Omental fat pad (tissue), 3 donors: ENCODE measurements at regions not wholly inside any gene's neighbourhood (a gene's known extent, or its start where the extent isn't known, plus 50 kb on each side); places are given as distances from the start of the nearest gene placed in this dataset.

Source experiments
- ATAC-seq: fragments of 150-250 bp; one replicate; pipeline ENCODE4 v1.9.1; 2016; ENCODE audit warnings: mild to moderate bottlenecking, moderate library complexity; ENCODE audit not compliant: low FRiP score
- DNase-seq: peaks from one replicate; pipeline ENCODE4 v3.0.0-alpha.2; 2019; ENCODE audit warnings: low spot score
- TF ChIP-seq, protein P1 (sequence below), 3 donors: fragments of 450-650 bp; IDR thresholded peaks; one replicate each; pipeline ENCODE4 v1.5.1; 2016 to 2017; ENCODE audit warnings: antibody characterized with exemption in 3 of 3, mild to moderate bottlenecking in 3 of 3, moderate library complexity in 2 of 3

DNA sequence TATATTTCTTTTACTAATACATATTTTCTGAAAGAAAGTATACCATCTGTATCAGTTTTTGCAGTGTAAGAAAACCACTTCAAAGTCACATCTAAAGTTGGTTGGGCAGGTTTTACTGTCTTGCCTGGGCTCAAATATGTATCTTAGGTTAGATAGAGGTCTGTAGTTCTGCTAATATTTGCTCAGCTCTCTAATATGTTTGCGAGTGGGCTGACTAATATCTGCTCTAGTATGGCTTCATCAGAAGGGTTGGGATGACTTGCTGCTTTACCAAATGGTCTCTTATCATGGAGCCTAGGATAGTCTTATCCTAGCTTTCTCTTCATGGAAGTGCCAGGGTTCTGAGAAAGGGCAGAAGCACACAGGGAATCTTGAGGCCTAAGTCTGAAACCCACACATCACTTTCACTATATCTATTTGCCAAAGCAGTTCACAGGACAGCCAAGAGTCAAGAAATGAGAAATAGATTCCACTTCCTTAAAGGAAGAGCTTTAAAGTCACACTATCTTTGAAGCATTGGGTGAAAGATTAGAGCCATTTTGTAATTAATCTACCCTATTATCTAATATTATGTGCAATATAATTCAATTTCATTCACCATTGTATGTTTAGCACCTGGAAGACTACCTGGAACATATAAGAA lies 610.0 kb downstream of the KCNJ3 start:
- ATAC-seq (no peak), DNase-seq (no peak)
- TF ChIP-seq, protein P1, sequence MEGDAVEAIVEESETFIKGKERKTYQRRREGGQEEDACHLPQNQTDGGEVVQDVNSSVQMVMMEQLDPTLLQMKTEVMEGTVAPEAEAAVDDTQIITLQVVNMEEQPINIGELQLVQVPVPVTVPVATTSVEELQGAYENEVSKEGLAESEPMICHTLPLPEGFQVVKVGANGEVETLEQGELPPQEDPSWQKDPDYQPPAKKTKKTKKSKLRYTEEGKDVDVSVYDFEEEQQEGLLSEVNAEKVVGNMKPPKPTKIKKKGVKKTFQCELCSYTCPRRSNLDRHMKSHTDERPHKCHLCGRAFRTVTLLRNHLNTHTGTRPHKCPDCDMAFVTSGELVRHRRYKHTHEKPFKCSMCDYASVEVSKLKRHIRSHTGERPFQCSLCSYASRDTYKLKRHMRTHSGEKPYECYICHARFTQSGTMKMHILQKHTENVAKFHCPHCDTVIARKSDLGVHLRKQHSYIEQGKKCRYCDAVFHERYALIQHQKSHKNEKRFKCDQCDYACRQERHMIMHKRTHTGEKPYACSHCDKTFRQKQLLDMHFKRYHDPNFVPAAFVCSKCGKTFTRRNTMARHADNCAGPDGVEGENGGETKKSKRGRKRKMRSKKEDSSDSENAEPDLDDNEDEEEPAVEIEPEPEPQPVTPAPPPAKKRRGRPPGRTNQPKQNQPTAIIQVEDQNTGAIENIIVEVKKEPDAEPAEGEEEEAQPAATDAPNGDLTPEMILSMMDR (IDR thresholded peaks at IDR 0.05), result no peak

GRCh38 chr2:155301221-155301620 lies 602.7 kb downstream of the KCNJ3 start:
- TF ChIP-seq, protein P1 (IDR thresholded peaks at IDR 0.05), result no peak

GRCh38 chr2:155298001-155298400 lies 599.5 kb downstream of the KCNJ3 start:
- TF ChIP-seq, protein P1 (IDR thresholded peaks at IDR 0.05), result no peak

More at GRCh38 chr2:155301221-155301620, 602.7 kb downstream of the KCNJ3 start:
- no peak for DNase-seq
- ATAC-seq, result no peak

DNA sequence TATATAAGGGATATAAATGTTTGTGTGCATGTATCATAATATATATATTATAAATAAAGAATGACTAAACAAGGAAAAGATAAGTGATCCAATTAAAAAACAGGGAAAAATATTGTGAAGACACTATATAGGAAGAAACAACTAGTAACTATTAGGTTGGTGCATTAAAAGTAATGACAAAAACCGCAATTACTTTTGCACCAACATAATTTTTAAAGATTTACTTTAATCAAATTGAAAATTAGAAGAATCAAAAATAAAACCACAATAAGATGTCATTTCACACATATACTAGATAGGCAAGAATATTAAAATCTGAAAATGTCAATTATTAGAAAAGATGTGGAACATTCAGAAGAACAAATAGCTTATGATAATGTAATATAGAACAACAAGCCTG lies 595.9 kb downstream of the KCNJ3 start:
- DNase-seq (no peak), ATAC-seq (no peak)
- TF ChIP-seq, protein P1 (IDR thresholded peaks at IDR 0.05), result no peak

More at GRCh38 chr2:155298001-155298400, 599.5 kb downstream of the KCNJ3 start:
- ATAC-seq, result no peak
- no peak for DNase-seq

GRCh38 chr2:155281907-155282306 lies 583.4 kb downstream of the KCNJ3 start:
- TF ChIP-seq, protein P1 (IDR thresholded peaks at IDR 0.05), result no peak
- no peak for ATAC-seq
- no peak for DNase-seq

DNA sequence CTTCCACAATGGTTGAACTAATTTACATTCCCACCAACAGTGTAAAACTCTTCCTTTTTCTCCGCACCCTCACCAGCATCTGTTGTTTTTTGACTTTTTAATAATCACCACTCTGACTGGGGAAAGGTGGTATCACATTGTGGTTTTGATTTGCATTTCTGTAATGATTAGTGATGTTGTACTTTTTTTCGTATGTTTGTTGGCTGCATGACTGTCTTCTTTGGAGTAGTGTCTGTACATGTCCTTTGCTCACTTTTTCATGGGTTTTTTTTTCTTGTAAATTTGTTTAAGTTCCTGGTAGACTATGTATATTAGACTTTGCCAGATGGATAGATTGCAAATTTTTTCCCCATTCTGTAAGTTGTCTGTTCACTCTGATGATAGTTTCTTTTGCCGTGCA lies 574.8 kb downstream of the KCNJ3 start:
- no peak for ATAC-seq
- TF ChIP-seq, protein P1 (IDR thresholded peaks at IDR 0.05), result no peak
- DNase-seq, result no peak

- ATAC-seq, result no peak
- DNase-seq, result no peak
- TF ChIP-seq, protein P1 (IDR thresholded peaks at IDR 0.05), result no peak
These were observed 568.1 kb downstream of the KCNJ3 start for GRCh38 chr2:155266583-155266982.
